Omental fat pad (tissue), 3 donors: ENCODE measurements at regions not wholly inside any gene's neighbourhood (a gene's known extent, or its start where the extent isn't known, plus 50 kb on each side); places are given as distances from the start of the nearest gene placed in this dataset.
"Not testable (repeated sequence)": the region's sequence is repeated elsewhere in the genome, so short reads cannot be mapped to it uniquely, and the experiment has no call there.

Experiments used
- ATAC-seq: fragments of 150-250 bp; one replicate; pipeline ENCODE4 v1.9.1; 2016; ENCODE audit warnings: mild to moderate bottlenecking, moderate library complexity; ENCODE audit not compliant: low FRiP score
- DNase-seq: peaks from one replicate; pipeline ENCODE4 v3.0.0-alpha.2; 2019; ENCODE audit warnings: low spot score
- TF ChIP-seq, protein P1 (sequence below), 3 donors: fragments of 450-650 bp; IDR thresholded peaks; one replicate each; pipeline ENCODE4 v1.5.1; 2016 to 2017; ENCODE audit warnings: antibody characterized with exemption in 3 of 3, mild to moderate bottlenecking in 3 of 3, moderate library complexity in 2 of 3

DNA sequence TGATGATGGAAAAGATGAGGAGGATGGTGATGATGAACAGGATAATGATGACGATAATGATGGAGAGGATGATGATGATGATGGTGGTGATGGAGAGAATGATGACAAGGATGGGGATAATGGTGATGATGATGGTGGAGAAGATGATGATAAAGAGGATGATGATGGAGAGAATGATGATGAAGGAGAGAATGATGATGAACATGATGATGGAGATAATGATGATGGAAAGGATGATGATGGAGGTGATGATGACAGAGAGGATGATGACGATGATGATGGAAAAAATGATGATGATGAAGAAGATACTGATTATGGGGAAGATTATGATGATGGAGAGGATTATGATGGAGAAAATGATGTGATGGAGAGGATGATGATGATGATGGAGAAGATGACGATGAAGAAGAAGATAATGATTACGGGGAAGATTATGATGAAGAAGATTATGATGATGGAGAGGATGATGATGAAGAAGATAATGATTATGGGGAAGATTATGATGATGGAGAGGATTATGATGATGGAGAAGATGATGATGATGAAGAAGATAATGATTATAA lies 204.1 kb downstream of the MATN1 start:
- no peak for ATAC-seq
- TF ChIP-seq, protein P1, sequence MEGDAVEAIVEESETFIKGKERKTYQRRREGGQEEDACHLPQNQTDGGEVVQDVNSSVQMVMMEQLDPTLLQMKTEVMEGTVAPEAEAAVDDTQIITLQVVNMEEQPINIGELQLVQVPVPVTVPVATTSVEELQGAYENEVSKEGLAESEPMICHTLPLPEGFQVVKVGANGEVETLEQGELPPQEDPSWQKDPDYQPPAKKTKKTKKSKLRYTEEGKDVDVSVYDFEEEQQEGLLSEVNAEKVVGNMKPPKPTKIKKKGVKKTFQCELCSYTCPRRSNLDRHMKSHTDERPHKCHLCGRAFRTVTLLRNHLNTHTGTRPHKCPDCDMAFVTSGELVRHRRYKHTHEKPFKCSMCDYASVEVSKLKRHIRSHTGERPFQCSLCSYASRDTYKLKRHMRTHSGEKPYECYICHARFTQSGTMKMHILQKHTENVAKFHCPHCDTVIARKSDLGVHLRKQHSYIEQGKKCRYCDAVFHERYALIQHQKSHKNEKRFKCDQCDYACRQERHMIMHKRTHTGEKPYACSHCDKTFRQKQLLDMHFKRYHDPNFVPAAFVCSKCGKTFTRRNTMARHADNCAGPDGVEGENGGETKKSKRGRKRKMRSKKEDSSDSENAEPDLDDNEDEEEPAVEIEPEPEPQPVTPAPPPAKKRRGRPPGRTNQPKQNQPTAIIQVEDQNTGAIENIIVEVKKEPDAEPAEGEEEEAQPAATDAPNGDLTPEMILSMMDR (IDR thresholded peaks at IDR 0.05) = no peak
- DNase-seq = no peak

DNA sequence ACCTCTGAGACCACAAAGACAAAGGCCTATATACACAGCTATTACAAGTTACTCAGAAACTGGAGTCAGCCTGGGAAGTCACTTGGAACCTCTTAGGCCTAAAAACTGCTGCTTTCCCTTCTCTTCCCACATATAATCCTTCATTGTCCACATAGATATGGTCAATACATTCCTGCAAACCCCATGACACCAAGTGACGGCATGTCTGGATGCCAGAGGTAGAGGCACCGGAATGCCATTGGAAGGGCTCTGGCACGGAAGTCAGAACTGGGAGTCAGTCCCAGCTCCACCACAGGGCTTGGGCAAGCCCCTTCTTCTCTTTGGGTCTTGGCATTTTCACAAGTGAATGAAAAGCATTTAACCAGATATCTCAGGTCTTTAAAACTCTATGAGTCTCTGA lies 204.7 kb downstream of the MATN1 start:
- DNase-seq = no peak
- TF ChIP-seq, protein P1 (IDR thresholded peaks at IDR 0.05) = no peak
- ATAC-seq = no peak

DNA sequence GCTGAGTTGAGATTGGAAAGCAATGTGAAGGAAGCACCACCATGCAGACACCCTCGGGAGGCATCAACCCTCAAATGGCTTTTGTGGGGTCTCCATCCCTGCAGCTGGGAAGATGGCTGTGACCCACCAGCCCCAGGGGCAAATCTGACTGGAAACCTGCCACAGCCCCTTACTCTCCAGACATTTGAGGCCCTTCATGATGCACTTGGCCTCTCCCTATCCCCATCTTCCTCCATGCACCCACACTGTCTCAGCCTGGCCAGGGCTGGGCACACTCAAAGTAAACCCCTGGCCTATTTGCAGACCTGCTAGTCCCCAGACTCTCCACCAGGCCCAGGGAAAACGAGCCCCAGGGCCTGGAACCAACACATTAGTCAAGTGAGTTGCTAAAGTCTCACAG lies 205.2 kb downstream of the MATN1 start:
- TF ChIP-seq, protein P1 (IDR thresholded peaks at IDR 0.05) = no peak
- DNase-seq (no peak), ATAC-seq (no peak)

- ATAC-seq = not testable (repeated sequence)
Observed at GRCh38 chr1:30517666-30518065, 205.7 kb downstream of the MATN1 start.

GRCh38 chr1:30517241-30517640 lies 206.1 kb downstream of the MATN1 start:
- not testable (repeated sequence) for ATAC-seq, DNase-seq

More at GRCh38 chr1:30517666-30518065, 205.7 kb downstream of the MATN1 start:
- not testable (repeated sequence) for DNase-seq

DNA sequence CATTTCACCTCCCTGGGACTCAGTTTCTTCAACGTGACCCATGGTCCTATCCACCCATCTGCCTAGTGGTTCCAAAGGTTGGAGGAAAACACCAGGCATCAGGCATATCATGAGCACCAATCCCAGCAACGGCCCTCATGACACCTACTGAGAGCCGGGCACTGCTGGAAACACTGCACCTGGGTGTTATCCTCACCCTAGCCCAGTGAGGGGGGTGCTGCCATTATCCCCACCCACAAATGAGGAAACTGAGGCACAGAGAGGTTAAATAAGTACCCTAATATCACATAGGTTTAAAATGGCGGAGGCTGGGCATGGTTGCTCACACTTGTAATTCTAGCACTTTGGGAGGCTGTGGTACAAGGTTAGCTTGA lies 206.9 kb downstream of the MATN1 start:
- no peak for DNase-seq

GRCh38 chr1:30515755-30516484 lies 207.5 kb downstream of the MATN1 start:
- DNase-seq (no peak), ATAC-seq (no peak)
- TF ChIP-seq, protein P1 (IDR thresholded peaks at IDR 0.05) = no peak

More for the DNA sequence above, 206.9 kb downstream of the MATN1 start:
- TF ChIP-seq, protein P1 (IDR thresholded peaks at IDR 0.05) = no peak
- ATAC-seq = no peak

DNA sequence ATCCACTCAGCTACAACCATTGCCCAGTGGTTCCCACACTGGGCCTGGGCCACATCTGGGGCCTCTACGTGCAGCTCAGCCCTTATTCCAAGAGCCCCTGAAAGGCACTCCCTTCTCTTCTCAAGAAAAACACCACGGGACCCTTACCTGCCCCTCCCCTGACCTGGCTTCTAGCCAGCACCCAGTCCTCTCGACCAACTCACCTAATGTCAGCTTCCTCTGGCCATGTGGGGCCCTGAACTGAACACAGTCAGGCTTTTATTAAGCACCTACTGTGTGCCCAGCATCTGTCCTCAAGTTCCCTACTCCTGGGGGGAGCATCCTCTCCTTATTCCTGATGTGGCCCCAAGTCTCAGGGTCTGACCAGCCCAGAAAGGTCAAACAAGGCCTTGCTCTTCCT lies 208.4 kb downstream of the MATN1 start:
- DNase-seq = no peak

More for the DNA sequence above, 208.4 kb downstream of the MATN1 start:
- TF ChIP-seq, protein P1 (IDR thresholded peaks at IDR 0.05) = no peak
- no peak for ATAC-seq
